Ishikawa (cell line): ENCODE measurements at regions not wholly inside any gene's neighbourhood (a gene's known extent, or its start where the extent isn't known, plus 50 kb on each side); places are given as distances from the start of the nearest gene placed in this dataset.

Source experiments
- CREB1 ChIP-seq: IDR thresholded peaks from 2 replicates; pipeline ENCODE4 v1.6.1; 2012; ENCODE audit warnings: low read depth
- EGR1 ChIP-seq: IDR thresholded peaks from 2 replicates; pipeline ENCODE4 v1.6.1; 2012
- EP300 ChIP-seq: IDR thresholded peaks from 2 replicates; pipeline ENCODE4 v1.6.1; 2012; ENCODE audit warnings: borderline replicate concordance
- FOXM1 ChIP-seq: IDR thresholded peaks from 2 replicates; pipeline ENCODE4 v1.6.1; 2012; ENCODE audit warnings: low read depth, borderline replicate concordance
- NFIC ChIP-seq: IDR thresholded peaks from 2 replicates; pipeline ENCODE4 v1.6.1; 2012
- RAD21 ChIP-seq: IDR thresholded peaks from 2 replicates; pipeline ENCODE4 v1.6.1; 2012; ENCODE audit warnings: low read depth
- TAF1 ChIP-seq: IDR thresholded peaks from 2 replicates; pipeline ENCODE4 v1.6.1; 2012; ENCODE audit warnings: low read depth, mild to moderate bottlenecking
- TEAD4 ChIP-seq: IDR thresholded peaks from 2 replicates; pipeline ENCODE4 v1.6.1; 2012
- YY1 ChIP-seq: IDR thresholded peaks from 2 replicates; pipeline ENCODE4 v1.6.1; 2012; ENCODE audit warnings: low read depth
- ZBTB7A ChIP-seq: IDR thresholded peaks from 2 replicates; pipeline ENCODE4 v1.6.1; 2012; ENCODE audit warnings: low read depth
- TF ChIP-seq, protein P1 (sequence below): IDR thresholded peaks from 2 replicates; pipeline ENCODE4 v1.6.1; 2012
- TF ChIP-seq, protein P2 (sequence below): IDR thresholded peaks from 2 replicates; pipeline ENCODE4 v1.6.1; 2012
- TF ChIP-seq, protein P3 (sequence below): IDR thresholded peaks from 2 replicates; pipeline ENCODE4 v1.6.1; 2012; ENCODE audit warnings: low read depth, mild to moderate bottlenecking

DNA sequence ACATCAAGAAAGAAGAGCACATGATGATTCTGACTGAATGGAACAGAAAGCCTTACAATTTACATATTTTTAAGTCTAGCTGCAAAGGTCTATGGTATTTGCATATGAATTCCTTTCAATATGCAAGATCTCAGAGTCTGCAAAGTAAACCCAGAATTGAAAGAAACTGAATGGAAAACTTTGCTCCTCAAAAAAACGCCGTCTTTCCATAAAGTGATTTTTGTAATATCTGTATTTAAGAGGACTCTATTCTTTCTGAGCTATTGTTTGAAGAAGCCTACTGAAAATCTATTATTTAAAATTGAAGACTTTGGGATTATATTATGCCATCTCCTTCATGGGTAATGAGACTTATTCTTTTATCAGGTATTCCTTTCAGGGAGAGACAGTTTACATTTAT lies 1894.4 kb downstream of the STIM2 start:
- TF ChIP-seq TAF1, result no peak
- TF ChIP-seq TEAD4, result no peak
- TF ChIP-seq, protein P1, sequence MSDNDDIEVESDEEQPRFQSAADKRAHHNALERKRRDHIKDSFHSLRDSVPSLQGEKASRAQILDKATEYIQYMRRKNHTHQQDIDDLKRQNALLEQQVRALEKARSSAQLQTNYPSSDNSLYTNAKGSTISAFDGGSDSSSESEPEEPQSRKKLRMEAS, result no peak
- TF ChIP-seq EGR1, result no peak
- TF ChIP-seq RAD21, result no peak
- TF ChIP-seq CREB1, result no peak
- TF ChIP-seq EP300, result no peak
- TF ChIP-seq, protein P2, sequence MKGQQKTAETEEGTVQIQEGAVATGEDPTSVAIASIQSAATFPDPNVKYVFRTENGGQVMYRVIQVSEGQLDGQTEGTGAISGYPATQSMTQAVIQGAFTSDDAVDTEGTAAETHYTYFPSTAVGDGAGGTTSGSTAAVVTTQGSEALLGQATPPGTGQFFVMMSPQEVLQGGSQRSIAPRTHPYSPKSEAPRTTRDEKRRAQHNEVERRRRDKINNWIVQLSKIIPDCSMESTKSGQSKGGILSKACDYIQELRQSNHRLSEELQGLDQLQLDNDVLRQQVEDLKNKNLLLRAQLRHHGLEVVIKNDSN, result no peak
- no peak for TF ChIP-seq NFIC
- TF ChIP-seq FOXM1, result no peak
- TF ChIP-seq, protein P3, sequence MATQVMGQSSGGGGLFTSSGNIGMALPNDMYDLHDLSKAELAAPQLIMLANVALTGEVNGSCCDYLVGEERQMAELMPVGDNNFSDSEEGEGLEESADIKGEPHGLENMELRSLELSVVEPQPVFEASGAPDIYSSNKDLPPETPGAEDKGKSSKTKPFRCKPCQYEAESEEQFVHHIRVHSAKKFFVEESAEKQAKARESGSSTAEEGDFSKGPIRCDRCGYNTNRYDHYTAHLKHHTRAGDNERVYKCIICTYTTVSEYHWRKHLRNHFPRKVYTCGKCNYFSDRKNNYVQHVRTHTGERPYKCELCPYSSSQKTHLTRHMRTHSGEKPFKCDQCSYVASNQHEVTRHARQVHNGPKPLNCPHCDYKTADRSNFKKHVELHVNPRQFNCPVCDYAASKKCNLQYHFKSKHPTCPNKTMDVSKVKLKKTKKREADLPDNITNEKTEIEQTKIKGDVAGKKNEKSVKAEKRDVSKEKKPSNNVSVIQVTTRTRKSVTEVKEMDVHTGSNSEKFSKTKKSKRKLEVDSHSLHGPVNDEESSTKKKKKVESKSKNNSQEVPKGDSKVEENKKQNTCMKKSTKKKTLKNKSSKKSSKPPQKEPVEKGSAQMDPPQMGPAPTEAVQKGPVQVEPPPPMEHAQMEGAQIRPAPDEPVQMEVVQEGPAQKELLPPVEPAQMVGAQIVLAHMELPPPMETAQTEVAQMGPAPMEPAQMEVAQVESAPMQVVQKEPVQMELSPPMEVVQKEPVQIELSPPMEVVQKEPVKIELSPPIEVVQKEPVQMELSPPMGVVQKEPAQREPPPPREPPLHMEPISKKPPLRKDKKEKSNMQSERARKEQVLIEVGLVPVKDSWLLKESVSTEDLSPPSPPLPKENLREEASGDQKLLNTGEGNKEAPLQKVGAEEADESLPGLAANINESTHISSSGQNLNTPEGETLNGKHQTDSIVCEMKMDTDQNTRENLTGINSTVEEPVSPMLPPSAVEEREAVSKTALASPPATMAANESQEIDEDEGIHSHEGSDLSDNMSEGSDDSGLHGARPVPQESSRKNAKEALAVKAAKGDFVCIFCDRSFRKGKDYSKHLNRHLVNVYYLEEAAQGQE, result no peak
- no peak for TF ChIP-seq ZBTB7A
- TF ChIP-seq YY1, result no peak
